Fibroblast of the aortic adventitia (primary cell): ENCODE measurements at regions not wholly inside any gene's neighbourhood (a gene's known extent, or its start where the extent isn't known, plus 50 kb on each side); places are given as distances from the start of the nearest gene placed in this dataset.

Experiments
- DNase-seq: peaks from one replicate; pipeline ENCODE4 v3.0.0-alpha.2; 2010; ENCODE audit warnings: low read depth
- H3K4me3 ChIP-seq: 2 replicates; pipeline ENCODE4 v1.5.1; 2011; ENCODE audit warnings: low read depth, mild to moderate bottlenecking, control low read depth, low read length, moderate library complexity
- CTCF ChIP-seq: IDR thresholded peaks from 2 replicates; pipeline ENCODE4 v1.5.1; 2011; ENCODE audit warnings: mild to moderate bottlenecking, low read length, control low read depth, inconsistent platforms; ENCODE audit not compliant: insufficient read depth

DNA sequence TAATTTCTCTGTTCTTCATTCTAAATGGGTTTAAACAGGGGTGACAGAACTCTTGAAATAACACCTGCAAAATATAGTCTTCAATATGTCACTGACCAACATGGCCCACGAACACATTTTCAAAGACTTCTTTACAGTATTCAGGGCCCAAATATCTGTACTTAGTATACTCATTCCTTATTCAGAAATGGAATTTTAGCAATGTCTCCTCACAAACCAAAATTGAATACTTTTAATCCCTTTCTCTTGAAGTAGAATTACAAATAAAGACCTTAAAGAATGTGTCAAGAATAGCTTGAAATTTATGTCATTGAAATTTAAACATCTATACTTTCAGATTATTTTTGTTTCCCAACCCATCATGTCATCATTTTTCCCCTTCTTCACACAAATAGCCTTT, 263.1 kb downstream of the LRIG3 start:
- H3K4me3 ChIP-seq = no peak overlapping the region
- DNase-seq = no peak
- TF ChIP-seq CTCF = no peak

- no peak for TF ChIP-seq CTCF
- DNase-seq = no peak
- H3K4me3 ChIP-seq = no peak overlapping the region
These were observed 254.9 kb downstream of the LRIG3 start for GRCh38 chr12:58665375-58665774.

GRCh38 chr12:58668233-58668632, 252.1 kb downstream of the LRIG3 start:
- DNase-seq = no peak
- H3K4me3 ChIP-seq = no peak overlapping the region
- no peak for TF ChIP-seq CTCF

GRCh38 chr12:58668871-58669270, 251.4 kb downstream of the LRIG3 start:
- no peak overlapping the region for H3K4me3 ChIP-seq
- TF ChIP-seq CTCF = no peak
- no peak for DNase-seq

GRCh38 chr12:58670623-58671022, 249.7 kb downstream of the LRIG3 start:
- no peak for TF ChIP-seq CTCF
- H3K4me3 ChIP-seq = no peak overlapping the region
- DNase-seq = no peak

DNA sequence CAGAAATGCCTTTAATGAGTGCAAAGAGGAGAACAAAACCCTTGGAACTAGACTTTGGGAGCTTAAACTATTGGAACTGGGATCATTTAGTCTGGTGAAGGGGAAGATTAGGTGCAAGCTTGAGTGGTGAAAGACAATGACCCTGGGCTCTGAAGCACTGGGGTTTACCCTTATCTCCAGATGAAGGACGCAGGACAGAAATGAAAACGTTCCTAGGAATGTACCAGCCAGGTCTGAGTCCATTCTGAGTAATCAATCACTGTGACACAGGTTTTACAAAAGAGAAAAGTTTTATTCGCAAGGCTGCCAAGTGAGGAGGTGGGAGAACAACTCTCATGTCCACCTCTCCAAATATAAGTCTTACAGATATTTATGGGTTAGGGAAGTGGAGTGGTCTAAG, 249.1 kb downstream of the LRIG3 start:
- no peak for DNase-seq

More for the DNA sequence above, 249.1 kb downstream of the LRIG3 start:
- no peak for TF ChIP-seq CTCF
- no peak overlapping the region for H3K4me3 ChIP-seq
